Spleen (tissue), 7 donors: ENCODE measurements at regions not wholly inside any gene's neighbourhood (a gene's known extent, or its start where the extent isn't known, plus 50 kb on each side); places are given as distances from the start of the nearest gene placed in this dataset.

ENCODE experiments used
- POLR2AphosphoS5 ChIP-seq, 3 donors: sonication (generic); formaldehyde crosslinking; IDR thresholded peaks; one replicate each; pipeline ENCODE4 v1.5.1; 2017; ENCODE audit warnings: antibody characterized with exemption in 3 of 3
- TF ChIP-seq, protein P1 (sequence below), 11 experiments: fragments of 200-600 bp in 7 of 11; fragments of 450-650 bp in 4 of 11; sonication (generic) in 4 of 11; IDR thresholded peaks in 8 of 11; conservative IDR thresholded peaks in 3 of 11; 1 replicate in 7 of 11; 2 replicates in 4 of 11; pipeline versions ENCODE4 v1.4.0 to v1.8.0; 2016 to 2021; ENCODE audit warnings: antibody characterized with exemption in 11 of 11, inconsistent platforms in 4 of 11, mild to moderate bottlenecking in 1 of 11
- donor health status: DM: no; HTN: no; CAD: no; lungs with moderate emphysema.
- donor health status: DM: no; HTN: no; CAD: no.
- donor health status: DM: no; HTN: no; CAD: no.

DNA sequence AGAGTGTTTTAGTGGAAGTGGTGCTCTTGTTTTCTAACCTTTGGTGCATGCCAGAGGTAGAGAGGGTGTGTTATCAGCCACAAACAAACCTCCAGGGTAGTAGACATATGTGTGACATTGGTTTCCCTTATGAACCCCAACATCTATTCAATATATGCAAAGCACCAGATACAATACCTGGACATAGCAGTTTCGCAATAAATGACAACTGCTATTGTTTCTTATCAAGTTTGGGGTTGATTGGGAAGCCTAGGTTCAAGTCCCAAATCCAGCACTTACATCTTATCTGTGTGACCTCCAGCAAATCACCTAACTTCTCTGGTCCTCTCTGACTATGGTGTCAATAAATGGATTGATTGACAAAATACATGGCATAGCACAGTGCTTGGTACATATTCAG is 169.4 kb upstream of the SERPINE2 start:
- TF ChIP-seq, protein P1, sequence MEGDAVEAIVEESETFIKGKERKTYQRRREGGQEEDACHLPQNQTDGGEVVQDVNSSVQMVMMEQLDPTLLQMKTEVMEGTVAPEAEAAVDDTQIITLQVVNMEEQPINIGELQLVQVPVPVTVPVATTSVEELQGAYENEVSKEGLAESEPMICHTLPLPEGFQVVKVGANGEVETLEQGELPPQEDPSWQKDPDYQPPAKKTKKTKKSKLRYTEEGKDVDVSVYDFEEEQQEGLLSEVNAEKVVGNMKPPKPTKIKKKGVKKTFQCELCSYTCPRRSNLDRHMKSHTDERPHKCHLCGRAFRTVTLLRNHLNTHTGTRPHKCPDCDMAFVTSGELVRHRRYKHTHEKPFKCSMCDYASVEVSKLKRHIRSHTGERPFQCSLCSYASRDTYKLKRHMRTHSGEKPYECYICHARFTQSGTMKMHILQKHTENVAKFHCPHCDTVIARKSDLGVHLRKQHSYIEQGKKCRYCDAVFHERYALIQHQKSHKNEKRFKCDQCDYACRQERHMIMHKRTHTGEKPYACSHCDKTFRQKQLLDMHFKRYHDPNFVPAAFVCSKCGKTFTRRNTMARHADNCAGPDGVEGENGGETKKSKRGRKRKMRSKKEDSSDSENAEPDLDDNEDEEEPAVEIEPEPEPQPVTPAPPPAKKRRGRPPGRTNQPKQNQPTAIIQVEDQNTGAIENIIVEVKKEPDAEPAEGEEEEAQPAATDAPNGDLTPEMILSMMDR (IDR thresholded peaks at IDR 0.05 in 8 of 11, conservative IDR thresholded peaks at IDR 0.05 in 3 of 11), result no peak
- TF ChIP-seq POLR2AphosphoS5 (IDR thresholded peaks at IDR 0.05), result no peak
